Epithelial cell of esophagus (primary cell): ENCODE measurements at regions not wholly inside any gene's neighbourhood (a gene's known extent, or its start where the extent isn't known, plus 50 kb on each side); places are given as distances from the start of the nearest gene placed in this dataset.
A peak's percentile ranks its signal among the peaks of the same experiment; 100 is the strongest.

Source experiments
- DNase-seq: peaks from one replicate; pipeline ENCODE4 v3.0.0; 2010; ENCODE audit warnings: low read depth
- H3K4me3 ChIP-seq: 2 replicates; pipeline ENCODE4 v1.5.1; 2011; ENCODE audit warnings: mild to moderate bottlenecking, low read length, control low read depth
- TF ChIP-seq, protein P1 (sequence below): IDR thresholded peaks from 2 replicates; pipeline ENCODE4 v1.5.1; 2011; ENCODE audit warnings: low read depth, mild to moderate bottlenecking, low read length, control low read depth, inconsistent platforms; ENCODE audit not compliant: insufficient read depth; ENCODE audit errors: missing control alignments

GRCh38 chr5:124876566-124876965, 130.1 kb upstream of the ZNF608 start:
- TF ChIP-seq, protein P1, sequence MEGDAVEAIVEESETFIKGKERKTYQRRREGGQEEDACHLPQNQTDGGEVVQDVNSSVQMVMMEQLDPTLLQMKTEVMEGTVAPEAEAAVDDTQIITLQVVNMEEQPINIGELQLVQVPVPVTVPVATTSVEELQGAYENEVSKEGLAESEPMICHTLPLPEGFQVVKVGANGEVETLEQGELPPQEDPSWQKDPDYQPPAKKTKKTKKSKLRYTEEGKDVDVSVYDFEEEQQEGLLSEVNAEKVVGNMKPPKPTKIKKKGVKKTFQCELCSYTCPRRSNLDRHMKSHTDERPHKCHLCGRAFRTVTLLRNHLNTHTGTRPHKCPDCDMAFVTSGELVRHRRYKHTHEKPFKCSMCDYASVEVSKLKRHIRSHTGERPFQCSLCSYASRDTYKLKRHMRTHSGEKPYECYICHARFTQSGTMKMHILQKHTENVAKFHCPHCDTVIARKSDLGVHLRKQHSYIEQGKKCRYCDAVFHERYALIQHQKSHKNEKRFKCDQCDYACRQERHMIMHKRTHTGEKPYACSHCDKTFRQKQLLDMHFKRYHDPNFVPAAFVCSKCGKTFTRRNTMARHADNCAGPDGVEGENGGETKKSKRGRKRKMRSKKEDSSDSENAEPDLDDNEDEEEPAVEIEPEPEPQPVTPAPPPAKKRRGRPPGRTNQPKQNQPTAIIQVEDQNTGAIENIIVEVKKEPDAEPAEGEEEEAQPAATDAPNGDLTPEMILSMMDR: no peak
- no peak overlapping the region for H3K4me3 ChIP-seq
- DNase-seq: no peak

- no peak overlapping the region for H3K4me3 ChIP-seq
- TF ChIP-seq, protein P1: no peak
- DNase-seq: no peak
Measured at GRCh38 chr5:124876983-124877382, 130.5 kb upstream of the ZNF608 start.

- H3K4me3 ChIP-seq: no peak overlapping the region
- TF ChIP-seq, protein P1: no peak
- no peak for DNase-seq
Measured at GRCh38 chr5:124877501-124878146, 131.2 kb upstream of the ZNF608 start.

DNA sequence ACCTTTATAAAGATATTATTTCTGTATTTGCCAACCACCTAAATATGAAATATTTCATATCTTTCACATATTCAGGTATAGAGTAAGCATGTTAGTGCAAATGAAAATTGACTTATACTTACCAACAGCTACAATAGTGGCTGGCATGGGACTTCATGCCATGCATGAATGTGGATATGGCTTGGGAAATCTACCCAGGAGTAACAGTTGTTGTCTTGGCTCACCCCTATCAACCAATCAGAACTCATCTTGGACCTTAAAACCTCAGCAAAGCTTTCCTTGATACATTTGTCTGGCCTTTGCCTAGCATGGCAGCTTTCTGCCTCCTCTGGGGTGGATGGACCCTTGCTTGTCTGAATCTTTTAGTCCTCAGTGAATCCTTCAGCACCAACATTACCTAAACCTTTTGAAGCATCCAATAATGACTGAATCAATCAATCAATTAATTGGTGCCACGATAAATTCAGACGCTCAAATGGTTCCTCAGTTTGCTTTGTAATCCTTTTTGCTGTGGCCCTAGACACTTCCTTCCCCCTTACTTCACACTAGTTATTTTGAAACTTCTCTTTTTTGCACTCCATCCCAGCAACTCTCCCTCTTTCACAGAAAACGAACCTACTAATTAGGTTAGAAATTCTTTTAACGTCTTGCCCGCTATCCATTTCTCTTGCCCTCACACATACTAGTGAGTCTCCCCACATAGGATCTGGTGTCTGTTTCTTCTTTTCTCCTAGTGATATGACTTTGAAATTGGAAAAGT, 132.3 kb upstream of the ZNF608 start:
- no peak for DNase-seq

GRCh38 chr5:124880903-124881697, 134.7 kb upstream of the ZNF608 start:
- DNase-seq: no peak
- TF ChIP-seq, protein P1: no peak
- no peak overlapping the region for H3K4me3 ChIP-seq

More for the DNA sequence above, 132.3 kb upstream of the ZNF608 start:
- TF ChIP-seq, protein P1: no peak
- H3K4me3 ChIP-seq: no peak overlapping the region

GRCh38 chr5:124883681-124884080, 137.2 kb upstream of the ZNF608 start:
- TF ChIP-seq, protein P1: no peak
- peak; percentile 61 for DNase-seq
- H3K4me3 ChIP-seq: no peak overlapping the region
